HG03520 (cell line): ENCODE measurements at regions not wholly inside any gene's neighbourhood (a gene's known extent, or its start where the extent isn't known, plus 50 kb on each side); places are given as distances from the start of the nearest gene placed in this dataset.

ENCODE experiments used
- ATAC-seq: cut with Tn5 transposase; IDR thresholded peaks from one replicate; pipeline ENCODE4 v1.9.1; 2021; ENCODE audit warnings: mild to moderate bottlenecking, moderate library complexity; ENCODE audit not compliant: unreplicated experiment

GRCh38 chr7:50174948-50175347, 81.9 kb upstream of the ZPBP start:
- no peak for ATAC-seq

- peak; percentile 42 for ATAC-seq
Observed at GRCh38 chr7:50166997-50167965, 74.2 kb upstream of the ZPBP start.

DNA sequence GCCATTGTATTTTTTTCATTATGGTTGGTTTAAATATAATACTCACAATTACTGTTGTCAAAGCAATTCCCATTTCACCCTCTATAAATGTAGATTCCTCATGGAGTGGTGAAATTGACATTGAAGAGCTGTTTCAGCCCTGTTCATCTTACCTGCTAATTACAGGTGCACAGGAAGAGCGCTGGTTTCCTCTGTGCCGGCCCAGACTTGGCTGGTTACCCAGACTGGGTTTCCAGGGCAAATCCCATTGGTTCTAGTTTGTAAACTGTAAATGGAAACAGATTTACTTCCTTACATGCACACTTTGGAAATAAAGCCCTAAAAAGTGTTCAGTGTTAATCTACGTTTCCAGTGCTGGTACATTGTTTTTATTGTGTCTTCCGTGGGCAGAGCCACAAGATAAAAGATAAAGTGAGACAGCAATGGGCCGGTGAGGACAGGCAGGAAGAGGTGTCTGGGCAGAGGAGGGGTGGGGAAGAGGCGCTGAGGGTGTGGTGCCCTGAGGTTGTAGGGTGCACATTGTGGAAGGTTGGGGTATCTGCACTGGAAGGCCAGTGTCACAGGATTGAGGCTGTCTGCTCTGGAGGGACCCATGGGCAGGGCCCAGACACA, 71.6 kb upstream of the ZPBP start:
- no peak for ATAC-seq

GRCh38 chr7:50160206-50160605, 67.2 kb upstream of the ZPBP start:
- ATAC-seq: no peak

GRCh38 chr7:50159154-50159553, 66.1 kb upstream of the ZPBP start:
- ATAC-seq: no peak

- ATAC-seq: no peak
Observed at GRCh38 chr7:50156706-50157105, 63.7 kb upstream of the ZPBP start.

GRCh38 chr7:50156163-50156562, 63.1 kb upstream of the ZPBP start:
- no peak for ATAC-seq

DNA sequence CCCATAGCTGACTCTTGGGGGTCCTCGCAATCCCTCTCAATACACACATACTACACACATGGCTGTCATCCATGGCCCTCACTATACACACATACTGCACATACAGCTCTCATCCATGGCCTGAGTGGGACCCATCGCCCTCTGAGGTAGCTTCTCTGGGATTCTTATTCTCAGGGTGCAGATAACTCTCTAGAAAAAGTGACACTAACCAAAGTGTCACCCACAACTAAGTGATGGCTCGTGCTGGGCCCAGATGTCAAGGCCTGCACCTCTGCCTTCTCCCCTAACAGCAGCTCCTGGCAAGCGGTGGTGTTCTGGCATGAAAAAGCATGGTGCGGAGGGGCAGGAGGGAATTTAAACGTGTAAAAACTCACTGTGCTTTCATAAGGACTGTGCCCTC, 62.7 kb upstream of the ZPBP start:
- ATAC-seq: no peak

- ATAC-seq: no peak
Observed at GRCh38 chr7:50153995-50154394, 60.9 kb upstream of the ZPBP start.

DNA sequence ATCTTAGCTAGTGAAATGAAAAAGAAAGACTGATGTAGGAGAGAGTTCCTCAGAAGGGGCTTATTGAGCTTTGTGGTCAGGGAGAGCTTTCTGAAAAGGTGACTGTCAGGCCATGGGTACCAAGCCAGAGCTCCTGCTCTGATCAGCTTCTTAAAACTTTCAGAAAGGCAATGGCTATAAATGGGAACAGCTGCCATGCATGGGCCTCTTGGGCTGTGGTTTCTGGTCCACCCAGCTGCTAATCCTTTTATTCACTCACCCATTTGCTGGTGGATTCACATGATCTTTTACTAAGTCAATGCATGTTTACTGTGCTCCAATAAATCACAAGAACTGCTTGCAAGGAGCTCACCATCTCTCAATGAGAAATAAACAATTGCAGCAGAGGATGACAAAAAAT, 60.1 kb upstream of the ZPBP start:
- ATAC-seq: no peak

GRCh38 chr7:50152486-50152885, 59.4 kb upstream of the ZPBP start:
- ATAC-seq: no peak

- no peak for ATAC-seq
Observed at GRCh38 chr7:50151661-50152060, 58.6 kb upstream of the ZPBP start.

DNA sequence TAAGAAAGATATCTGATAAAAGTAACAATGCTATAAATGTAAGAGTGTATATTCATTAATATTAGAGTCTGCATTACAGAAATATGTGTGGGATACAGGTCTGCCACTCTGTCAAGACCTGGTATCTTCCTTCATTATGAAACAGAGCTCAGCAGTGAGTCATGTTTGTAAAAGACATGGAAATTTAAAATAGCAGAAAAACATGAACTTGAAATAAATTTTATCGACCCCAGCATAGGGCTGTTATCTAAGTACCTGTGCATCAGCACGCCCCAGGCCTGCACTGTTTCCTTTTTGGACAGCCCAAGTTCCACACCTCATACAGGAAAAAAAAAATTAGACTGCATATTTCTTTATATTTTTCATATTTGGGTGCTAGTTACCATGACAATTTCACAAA, 58.0 kb upstream of the ZPBP start:
- ATAC-seq: no peak

GRCh38 chr7:50149369-50149768, 56.3 kb upstream of the ZPBP start:
- no peak for ATAC-seq

DNA sequence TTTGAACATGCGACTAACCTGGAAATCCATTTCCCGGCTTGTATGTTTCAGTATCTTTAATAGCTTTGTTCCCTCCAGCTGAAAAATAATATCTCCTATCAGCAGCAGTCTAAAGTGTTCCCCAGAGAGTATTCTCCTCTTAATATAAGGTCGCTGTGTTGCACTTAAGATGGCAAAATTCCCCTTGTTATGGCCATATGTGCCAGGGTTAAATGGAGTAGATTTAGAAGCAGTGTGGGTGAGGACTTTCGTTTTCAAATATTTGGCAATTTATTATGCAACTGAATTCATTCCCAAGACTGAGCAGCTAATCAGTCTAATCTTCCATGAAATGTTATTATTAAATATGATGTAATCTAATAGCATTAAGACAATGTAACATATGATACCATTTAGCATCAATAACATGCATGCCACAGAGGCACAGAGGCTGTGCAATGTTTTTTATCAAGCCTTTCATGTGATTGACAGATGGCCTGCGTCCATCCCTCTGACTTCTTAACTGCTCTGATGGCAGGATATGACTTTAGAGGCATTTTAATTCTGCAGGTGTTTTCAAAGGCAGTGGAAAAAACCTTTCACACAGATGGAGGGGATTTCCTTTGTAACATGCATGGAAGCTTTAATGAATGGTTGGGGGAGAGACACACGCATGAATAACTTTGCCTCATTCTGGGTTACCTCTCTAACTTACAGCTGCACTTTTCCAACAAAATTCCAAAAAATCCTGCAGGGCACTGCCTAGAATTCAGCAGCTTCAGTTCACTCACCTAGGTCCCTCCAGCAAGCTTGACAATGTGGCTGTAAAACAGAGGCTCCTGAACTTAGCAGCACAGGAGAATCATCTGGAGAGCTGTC, 55.1 kb upstream of the ZPBP start:
- ATAC-seq: peak; percentile 47

GRCh38 chr7:50146692-50147091, 53.6 kb upstream of the ZPBP start:
- ATAC-seq: no peak

- no peak for ATAC-seq
Observed at GRCh38 chr7:50145801-50146338, 52.8 kb upstream of the ZPBP start.

GRCh38 chr7:50145226-50145625, 52.2 kb upstream of the ZPBP start:
- ATAC-seq: no peak
